ENCODE measurements at regions not wholly inside any gene's neighbourhood (a gene's known extent, or its start where the extent isn't known, plus 50 kb on each side); places are given as distances from the start of the nearest gene placed in this dataset.

DNA sequence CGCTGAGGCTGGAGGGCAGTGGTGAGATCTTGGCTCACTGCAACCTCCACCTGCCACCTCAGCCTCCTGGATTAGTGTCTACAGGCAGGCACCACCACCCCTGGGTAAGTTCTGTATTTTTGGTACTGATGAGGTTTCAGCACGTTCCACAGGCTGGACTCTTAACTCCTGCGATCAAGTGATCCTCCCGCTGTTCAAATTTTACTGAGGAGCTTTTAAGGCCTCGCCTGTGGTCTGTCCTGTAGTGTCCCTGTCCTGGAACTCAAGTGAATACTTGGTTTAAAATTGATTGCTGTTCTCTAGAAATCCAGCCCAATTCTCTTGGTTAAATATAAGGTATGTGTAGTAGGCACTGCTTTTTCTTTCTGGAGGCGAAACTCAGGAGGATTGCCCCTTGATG, 65.2 kb downstream of the DPRX start:
- peaks cover 63% of the 10 kb centered on the region for H3K9me3 ChIP-seq (ENCODE audit: insufficient read depth, low read length)
- no peak overlapping the region for H3K4me3 ChIP-seq (ENCODE audit: insufficient read length, low read depth)
- no peaks in the 10 kb centered on the region for H3K27me3 ChIP-seq (ENCODE audit: insufficient read depth, insufficient read length)
- TF ChIP-seq YY1 (IDR thresholded peaks at IDR 0.05; ENCODE audit: insufficient read depth, insufficient read length) (no peak), ZNF274 (IDR thresholded peaks at IDR 0.05; ENCODE audit: low read depth, low read length) (no peak), SUZ12 (IDR thresholded peaks at IDR 0.05; ENCODE audit: extremely low read depth, insufficient read depth, insufficient read length) (no peak)
- no peaks in the 10 kb centered on the region for H3K36me3 ChIP-seq (ENCODE audit: insufficient read depth, insufficient read length, low read length)
- no peaks in the 10 kb centered on the region for H3K4me1 ChIP-seq (ENCODE audit: insufficient read depth, insufficient read length)
- H3K9ac ChIP-seq (ENCODE audit: insufficient read length, low read depth): no peak overlapping the region
- DNase-seq (ENCODE audit: low read depth, low spot score): peak; percentile 22

DNA sequence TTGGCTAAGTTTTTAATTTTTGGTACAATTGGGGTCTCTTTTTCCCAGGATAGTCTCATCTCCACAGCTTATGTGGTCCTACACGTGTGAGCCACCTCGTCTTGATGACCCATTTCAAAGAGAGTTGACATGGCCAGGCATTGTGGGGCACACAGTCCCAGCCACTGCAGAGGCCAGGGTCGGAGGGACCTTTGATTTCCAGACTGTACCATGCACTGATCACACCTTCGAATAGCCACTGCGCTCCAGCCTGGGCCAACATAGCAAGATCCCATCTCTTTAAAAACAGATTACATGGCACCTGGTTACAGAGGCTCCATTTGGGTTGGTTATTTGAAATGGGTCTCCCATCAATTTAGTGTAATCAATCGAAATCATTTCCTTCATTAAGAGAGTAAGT, 71.6 kb downstream of the DPRX start:
- DNase-seq (ENCODE audit: low read depth, low spot score): no peak
- no peaks in the 10 kb centered on the region for H3K4me1 ChIP-seq (ENCODE audit: insufficient read depth, insufficient read length)
- no peaks in the 10 kb centered on the region for H3K36me3 ChIP-seq (ENCODE audit: insufficient read depth, insufficient read length, low read length)
- no peaks in the 10 kb centered on the region for H3K27me3 ChIP-seq (ENCODE audit: insufficient read depth, insufficient read length)
- H3K9ac ChIP-seq (ENCODE audit: insufficient read length, low read depth): no peak overlapping the region
- TF ChIP-seq YY1 (IDR thresholded peaks at IDR 0.05; ENCODE audit: insufficient read depth, insufficient read length) (no peak), ZNF274 (IDR thresholded peaks at IDR 0.05; ENCODE audit: low read depth, low read length) (no peak), SUZ12 (IDR thresholded peaks at IDR 0.05; ENCODE audit: extremely low read depth, insufficient read depth, insufficient read length) (no peak)
- peaks cover 9% of the 10 kb centered on the region; the same call in 1 of the 2 replicates for H3K9me3 ChIP-seq (ENCODE audit: insufficient read depth, low read length)
- no peak overlapping the region for H3K4me3 ChIP-seq (ENCODE audit: insufficient read length, low read depth)

DNA sequence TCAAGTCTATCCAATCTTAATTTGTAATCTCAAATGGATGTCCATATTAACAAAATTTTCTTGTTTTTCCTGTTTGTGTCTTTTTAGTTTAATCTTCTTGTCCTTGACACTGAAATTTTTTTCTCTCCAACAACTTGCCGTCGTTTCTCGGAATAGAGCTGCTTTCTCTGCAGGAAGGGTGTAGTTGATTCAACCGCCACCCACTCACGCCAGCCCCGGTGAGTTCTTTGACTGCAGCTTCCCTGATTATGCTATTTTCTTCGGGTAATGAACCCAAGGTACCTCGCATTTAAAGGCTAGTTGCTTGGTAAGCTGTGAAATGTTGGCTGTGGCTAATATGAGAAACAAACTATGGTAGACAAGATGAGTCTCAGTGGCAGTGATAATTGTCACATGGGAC, 72.2 kb downstream of the DPRX start:
- Histone ChIP-seq H3K36me3 (ENCODE audit: insufficient read depth, insufficient read length, low read length) (no peaks in the 10 kb centered on the region), H3K4me1 (ENCODE audit: insufficient read depth, insufficient read length) (no peaks in the 10 kb centered on the region), H3K4me3 (ENCODE audit: insufficient read length, low read depth) (no peak overlapping the region), H3K9ac (ENCODE audit: insufficient read length, low read depth) (no peak overlapping the region), H3K9me3 (ENCODE audit: insufficient read depth, low read length) (peaks cover 5% of the 10 kb centered on the region; the same call in 1 of the 2 replicates), H3K27me3 (ENCODE audit: insufficient read depth, insufficient read length) (no peaks in the 10 kb centered on the region)
- no peak for TF ChIP-seq YY1 (IDR thresholded peaks at IDR 0.05; ENCODE audit: insufficient read depth, insufficient read length)
- no peak for TF ChIP-seq SUZ12 (IDR thresholded peaks at IDR 0.05; ENCODE audit: extremely low read depth, insufficient read depth, insufficient read length)
- no peak for TF ChIP-seq ZNF274 (IDR thresholded peaks at IDR 0.05; ENCODE audit: low read depth, low read length)
- no peak for DNase-seq (ENCODE audit: low read depth, low spot score)

DNA sequence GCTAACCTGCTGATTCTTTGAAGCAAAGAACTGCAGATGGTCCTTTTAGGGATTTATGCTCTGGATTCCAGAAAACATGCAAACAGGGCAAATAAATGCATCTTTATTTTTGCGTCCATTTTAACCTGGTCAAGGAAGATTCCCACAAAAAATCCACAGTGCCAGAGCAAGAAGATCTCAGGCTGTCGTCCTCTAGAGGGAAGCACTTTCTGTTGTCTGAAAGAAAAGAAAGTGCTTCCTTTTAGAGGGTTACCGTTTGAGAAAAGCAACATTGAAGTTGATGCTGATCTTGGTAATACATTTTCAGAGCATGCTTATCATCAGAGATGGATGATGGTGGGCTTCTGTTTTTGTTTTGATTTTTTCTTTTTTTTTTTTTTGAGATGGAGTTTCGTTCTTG, 75.5 kb downstream of the DPRX start:
- no peaks in the 10 kb centered on the region for H3K27me3 ChIP-seq (ENCODE audit: insufficient read depth, insufficient read length)
- H3K9me3 ChIP-seq (ENCODE audit: insufficient read depth, low read length): no peaks in the 10 kb centered on the region; the same call in 1 of the 2 replicates
- no peak overlapping the region for H3K9ac ChIP-seq (ENCODE audit: insufficient read length, low read depth)
- no peak for TF ChIP-seq YY1 (IDR thresholded peaks at IDR 0.05; ENCODE audit: insufficient read depth, insufficient read length)
- TF ChIP-seq ZNF274 (IDR thresholded peaks at IDR 0.05; ENCODE audit: low read depth, low read length): no peak
- TF ChIP-seq SUZ12 (IDR thresholded peaks at IDR 0.05; ENCODE audit: extremely low read depth, insufficient read depth, insufficient read length): no peak
- DNase-seq (ENCODE audit: low read depth, low spot score): no peak
- no peak overlapping the region for H3K4me3 ChIP-seq (ENCODE audit: insufficient read length, low read depth)
- no peaks in the 10 kb centered on the region for H3K36me3 ChIP-seq (ENCODE audit: insufficient read depth, insufficient read length, low read length)
- no peaks in the 10 kb centered on the region for H3K4me1 ChIP-seq (ENCODE audit: insufficient read depth, insufficient read length)

DNA sequence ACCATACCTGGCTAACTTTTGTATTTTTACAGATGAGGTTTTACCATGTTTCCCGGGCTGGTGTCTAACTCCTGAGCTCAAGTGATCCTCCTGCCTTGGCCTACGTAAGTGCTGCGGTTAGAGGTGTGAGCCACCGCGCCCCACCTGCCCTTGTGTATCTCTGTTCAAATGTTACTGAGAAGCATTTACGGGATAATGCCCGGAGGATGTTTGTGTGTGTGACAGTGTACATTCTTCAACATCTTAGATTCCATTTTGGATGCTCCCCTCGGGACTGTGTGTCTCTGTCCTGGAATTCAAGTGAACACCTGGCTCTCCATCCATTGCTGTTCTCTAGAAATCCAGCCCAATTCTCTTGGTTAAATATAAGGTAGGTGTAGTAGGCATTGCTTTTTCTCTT, 93.7 kb downstream of the NLRP12 start:
- DNase-seq (ENCODE audit: low read depth, low spot score): no peak
- no peak overlapping the region for H3K4me3 ChIP-seq (ENCODE audit: insufficient read length, low read depth)
- H3K9me3 ChIP-seq (ENCODE audit: insufficient read depth, low read length): no peaks in the 10 kb centered on the region
- H3K36me3 ChIP-seq (ENCODE audit: insufficient read depth, insufficient read length, low read length): no peaks in the 10 kb centered on the region
- no peaks in the 10 kb centered on the region for H3K4me1 ChIP-seq (ENCODE audit: insufficient read depth, insufficient read length)
- no peak for TF ChIP-seq SUZ12 (IDR thresholded peaks at IDR 0.05; ENCODE audit: extremely low read depth, insufficient read depth, insufficient read length)
- TF ChIP-seq ZNF274 (IDR thresholded peaks at IDR 0.05; ENCODE audit: low read depth, low read length): no peak
- TF ChIP-seq YY1 (IDR thresholded peaks at IDR 0.05; ENCODE audit: insufficient read depth, insufficient read length): no peak
- H3K27me3 ChIP-seq (ENCODE audit: insufficient read depth, insufficient read length): no peaks in the 10 kb centered on the region
- no peak overlapping the region for H3K9ac ChIP-seq (ENCODE audit: insufficient read length, low read depth)
